PFSK-1 (cell line): ENCODE measurements at regions not wholly inside any gene's neighbourhood (a gene's known extent, or its start where the extent isn't known, plus 50 kb on each side); places are given as distances from the start of the nearest gene placed in this dataset.

Source experiments
- FOXP2 ChIP-seq: optimal IDR thresholded peaks from 2 replicates; pipeline ENCODE3; 2011; ENCODE audit warnings: borderline replicate concordance, control low read depth, inconsistent platforms; ENCODE audit not compliant: insufficient read depth; ENCODE audit errors: extremely low read length, extremely low read depth
- POLR2AphosphoS5 ChIP-seq: IDR thresholded peaks from 2 replicates; pipeline ENCODE4 v1.6.1; 2012; ENCODE audit warnings: low read depth, mild to moderate bottlenecking, control low read depth, low read length, moderate library complexity
- SIN3A ChIP-seq: IDR thresholded peaks from 2 replicates; pipeline ENCODE4 v1.6.1; 2012; ENCODE audit warnings: mild to moderate bottlenecking, low read length, moderate library complexity, borderline replicate concordance; ENCODE audit not compliant: insufficient read depth
- TAF1 ChIP-seq: IDR thresholded peaks from 2 replicates; pipeline ENCODE4 v1.6.1; 2012; ENCODE audit warnings: low read length, control low read depth, borderline replicate concordance; ENCODE audit not compliant: insufficient read depth
- TF ChIP-seq, protein P1 (sequence below), 2 experiments: IDR thresholded peaks; 2 replicates each; pipeline versions ENCODE4 v1.6.1 to v1.8.0; 2011 to 2012; ENCODE audit warnings: low read depth in 2 of 2, low read length in 2 of 2, control low read depth in 1 of 2, inconsistent platforms in 1 of 2, mild to moderate bottlenecking in 1 of 2, moderate library complexity in 1 of 2; ENCODE audit not compliant: insufficient read depth in 1 of 2

DNA sequence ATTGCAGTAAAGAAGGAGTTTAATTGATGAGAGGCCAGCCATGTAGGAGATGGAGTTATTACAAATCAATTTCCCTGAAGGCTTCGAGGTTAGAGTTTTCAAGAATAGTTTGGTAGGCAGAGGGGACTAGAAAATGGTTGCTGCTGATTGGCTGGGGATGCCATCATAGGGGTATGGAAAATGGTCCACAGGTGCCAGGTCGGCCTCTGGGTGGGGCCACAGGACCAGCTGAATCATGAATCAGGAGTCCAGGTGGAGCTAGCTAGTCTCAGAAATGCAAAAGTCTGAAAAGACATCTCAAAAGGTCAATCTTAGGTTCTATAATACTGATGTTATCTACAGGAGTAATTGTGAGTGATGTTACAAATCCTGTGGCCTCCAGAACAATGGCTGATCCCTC is 714.0 kb upstream of the GHITM start:
- TF ChIP-seq POLR2AphosphoS5 (no peak), TAF1 (no peak), SIN3A (no peak), FOXP2 (no peak)
- TF ChIP-seq, protein P1, sequence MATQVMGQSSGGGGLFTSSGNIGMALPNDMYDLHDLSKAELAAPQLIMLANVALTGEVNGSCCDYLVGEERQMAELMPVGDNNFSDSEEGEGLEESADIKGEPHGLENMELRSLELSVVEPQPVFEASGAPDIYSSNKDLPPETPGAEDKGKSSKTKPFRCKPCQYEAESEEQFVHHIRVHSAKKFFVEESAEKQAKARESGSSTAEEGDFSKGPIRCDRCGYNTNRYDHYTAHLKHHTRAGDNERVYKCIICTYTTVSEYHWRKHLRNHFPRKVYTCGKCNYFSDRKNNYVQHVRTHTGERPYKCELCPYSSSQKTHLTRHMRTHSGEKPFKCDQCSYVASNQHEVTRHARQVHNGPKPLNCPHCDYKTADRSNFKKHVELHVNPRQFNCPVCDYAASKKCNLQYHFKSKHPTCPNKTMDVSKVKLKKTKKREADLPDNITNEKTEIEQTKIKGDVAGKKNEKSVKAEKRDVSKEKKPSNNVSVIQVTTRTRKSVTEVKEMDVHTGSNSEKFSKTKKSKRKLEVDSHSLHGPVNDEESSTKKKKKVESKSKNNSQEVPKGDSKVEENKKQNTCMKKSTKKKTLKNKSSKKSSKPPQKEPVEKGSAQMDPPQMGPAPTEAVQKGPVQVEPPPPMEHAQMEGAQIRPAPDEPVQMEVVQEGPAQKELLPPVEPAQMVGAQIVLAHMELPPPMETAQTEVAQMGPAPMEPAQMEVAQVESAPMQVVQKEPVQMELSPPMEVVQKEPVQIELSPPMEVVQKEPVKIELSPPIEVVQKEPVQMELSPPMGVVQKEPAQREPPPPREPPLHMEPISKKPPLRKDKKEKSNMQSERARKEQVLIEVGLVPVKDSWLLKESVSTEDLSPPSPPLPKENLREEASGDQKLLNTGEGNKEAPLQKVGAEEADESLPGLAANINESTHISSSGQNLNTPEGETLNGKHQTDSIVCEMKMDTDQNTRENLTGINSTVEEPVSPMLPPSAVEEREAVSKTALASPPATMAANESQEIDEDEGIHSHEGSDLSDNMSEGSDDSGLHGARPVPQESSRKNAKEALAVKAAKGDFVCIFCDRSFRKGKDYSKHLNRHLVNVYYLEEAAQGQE (IDR thresholded peaks at IDR 0.05; ENCODE audit: insufficient read depth in 1 of 2, low read depth in 2 of 2, low read length in 2 of 2), result no peak
